ENCODE measurements at regions not wholly inside any gene's neighbourhood (a gene's known extent, or its start where the extent isn't known, plus 50 kb on each side); places are given as distances from the start of the nearest gene placed in this dataset.
"Not testable (repeated sequence)": the region's sequence is repeated elsewhere in the genome, so short reads cannot be mapped to it uniquely, and the experiment has no call there.

DNA sequence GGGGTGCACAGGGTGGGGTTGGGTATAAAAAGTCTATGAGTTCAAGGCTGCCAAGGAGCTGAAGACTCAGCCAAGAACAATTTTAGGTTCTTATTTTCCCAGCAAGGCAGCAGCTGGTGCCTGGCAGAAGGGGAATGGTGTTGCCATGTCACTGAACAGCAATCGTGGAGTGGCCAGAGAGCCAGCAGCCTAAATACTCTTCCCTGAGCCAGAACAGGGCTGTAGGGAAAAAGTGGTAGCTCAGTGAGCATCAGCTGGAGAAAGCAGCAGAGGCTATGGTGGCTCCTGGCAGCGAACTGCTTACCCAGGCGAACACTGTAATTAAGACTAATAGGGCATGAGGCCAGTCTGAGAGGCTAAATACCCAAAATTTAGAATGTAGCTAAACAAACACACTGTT is 334.9 kb downstream of the RMST start:
- FAIRE-seq: no peak

GRCh38 chr12:97800561-97800960 is 338.0 kb downstream of the RMST start:
- DNase-seq (ENCODE audit: low spot score): no peak
- FAIRE-seq: no peak

More for the DNA sequence above, 334.9 kb downstream of the RMST start:
- DNase-seq (ENCODE audit: low spot score): no peak

- FAIRE-seq (no peak), DNase-seq (ENCODE audit: low spot score) (no peak)
Measured at GRCh38 chr12:97801471-97802059, 339.0 kb downstream of the RMST start.

DNA sequence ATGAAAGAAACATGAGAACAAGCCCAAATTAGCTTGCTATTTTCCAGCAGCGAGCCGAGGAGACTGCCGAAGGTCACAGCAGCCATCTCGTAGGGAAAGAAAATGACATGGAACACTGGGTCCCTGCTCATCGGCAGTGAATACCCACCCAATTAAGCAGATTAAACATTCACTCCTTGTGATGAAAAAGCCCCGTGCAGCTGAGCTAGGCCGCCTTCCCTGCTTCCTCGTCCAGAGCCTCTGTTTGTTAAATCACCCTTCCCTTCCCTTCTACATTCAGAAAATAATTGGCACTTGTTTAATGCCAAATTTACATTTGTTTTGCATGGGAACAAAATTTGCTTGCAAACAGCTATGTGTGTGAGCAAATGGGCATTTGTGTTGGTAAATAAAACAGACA is 342.5 kb downstream of the RMST start:
- DNase-seq (ENCODE audit: low spot score): no peak

GRCh38 chr12:97813301-97813700 is 350.7 kb downstream of the RMST start:
- DNase-seq (ENCODE audit: low spot score) (no peak), FAIRE-seq (no peak)

More for the DNA sequence above, 342.5 kb downstream of the RMST start:
- no peak for FAIRE-seq

DNA sequence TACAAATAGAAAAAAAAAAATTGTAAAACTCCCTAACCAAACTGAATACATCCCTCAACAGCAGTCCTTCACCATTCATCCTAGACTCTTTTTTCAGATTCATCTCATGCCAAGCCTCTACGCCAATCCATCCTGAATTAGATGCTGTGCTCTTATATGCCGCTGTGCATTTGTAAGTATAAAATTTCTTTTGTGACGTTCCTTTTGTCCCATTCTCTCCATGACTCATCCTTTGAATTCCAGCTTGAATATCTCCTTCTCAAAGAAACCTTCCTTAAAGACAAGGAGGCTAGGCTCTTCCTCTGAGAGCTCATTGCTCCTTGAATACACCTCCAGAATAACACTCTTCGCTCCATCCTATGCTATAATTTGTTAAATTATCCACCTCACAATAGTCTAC is 359.2 kb downstream of the RMST start:
- DNase-seq (ENCODE audit: low spot score): no peak
- no peak for FAIRE-seq

GRCh38 chr12:97835541-97835940 is 372.9 kb downstream of the RMST start:
- no peak for FAIRE-seq
- DNase-seq (ENCODE audit: low spot score): no peak

GRCh38 chr12:97837401-97837800 is 374.8 kb downstream of the RMST start:
- DNase-seq (ENCODE audit: low spot score) (no peak), FAIRE-seq (no peak)

- no peak for FAIRE-seq
Measured at GRCh38 chr12:97848051-97848450, 385.4 kb downstream of the RMST start.

DNA sequence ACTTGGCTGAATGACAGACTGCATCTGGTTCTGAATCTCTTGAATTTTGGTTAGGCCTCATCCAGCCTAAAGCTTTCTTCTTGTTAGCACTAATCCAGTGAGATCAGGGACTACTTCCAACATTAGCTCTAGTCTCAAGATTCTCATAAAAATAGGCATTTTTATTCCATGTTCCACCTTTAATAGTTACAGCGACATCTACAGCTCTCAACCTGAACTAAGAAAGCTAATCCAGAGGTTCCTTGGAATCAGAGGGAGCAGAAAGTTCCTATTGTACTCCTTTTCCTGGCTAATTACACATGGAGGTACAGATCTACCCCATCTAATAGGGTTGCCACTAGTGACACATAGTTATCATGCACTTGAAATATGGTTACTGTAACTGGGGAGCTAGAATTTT is 391.9 kb downstream of the RMST start:
- FAIRE-seq (no peak), DNase-seq (ENCODE audit: low spot score) (no peak)

More at GRCh38 chr12:97848051-97848450, 385.4 kb downstream of the RMST start:
- DNase-seq (ENCODE audit: low spot score): no peak

GRCh38 chr12:97862072-97862471 is 399.5 kb downstream of the RMST start:
- FAIRE-seq: no peak
- no peak for DNase-seq (ENCODE audit: low spot score)

DNA sequence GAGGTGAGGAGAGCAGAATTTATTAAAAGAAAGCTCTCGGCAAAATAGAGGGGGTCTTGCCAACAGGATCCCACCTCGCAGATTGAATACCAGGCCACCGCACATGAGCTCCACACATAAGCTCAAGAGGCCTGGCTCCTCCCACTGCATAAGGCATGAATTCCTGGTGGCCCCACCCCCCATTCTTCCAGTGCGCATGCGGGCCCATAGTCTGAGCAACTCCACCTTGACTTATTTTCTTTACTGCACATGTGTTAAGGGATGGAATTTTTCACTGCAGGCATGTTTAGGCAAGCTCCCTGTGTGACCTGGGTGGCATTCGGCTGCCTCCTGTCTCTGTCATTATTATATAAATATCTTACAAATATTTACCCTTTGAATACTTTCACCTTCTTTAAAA is 412.5 kb downstream of the RMST start:
- no peak for FAIRE-seq
- no peak for DNase-seq (ENCODE audit: low spot score)

DNA sequence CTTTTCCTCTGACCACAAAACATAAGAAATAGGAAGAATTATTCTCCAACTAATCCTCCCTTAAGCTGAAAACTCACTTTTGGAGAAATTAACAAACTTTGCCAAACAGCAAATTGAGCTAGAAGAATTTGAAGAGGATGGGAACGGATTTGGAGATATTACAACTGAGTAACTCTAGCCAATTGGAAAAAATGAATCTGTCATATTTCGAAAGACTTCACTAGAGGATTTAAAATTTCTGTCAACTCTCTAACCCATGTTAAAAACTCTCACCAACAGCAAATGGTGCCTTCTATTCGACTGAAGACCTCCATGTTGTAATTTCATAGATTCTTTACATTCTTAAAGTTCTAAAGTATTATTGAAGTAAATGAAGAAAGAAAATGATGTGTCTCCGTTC is 414.2 kb downstream of the RMST start:
- DNase-seq (ENCODE audit: low spot score) (no peak), FAIRE-seq (no peak)

DNA sequence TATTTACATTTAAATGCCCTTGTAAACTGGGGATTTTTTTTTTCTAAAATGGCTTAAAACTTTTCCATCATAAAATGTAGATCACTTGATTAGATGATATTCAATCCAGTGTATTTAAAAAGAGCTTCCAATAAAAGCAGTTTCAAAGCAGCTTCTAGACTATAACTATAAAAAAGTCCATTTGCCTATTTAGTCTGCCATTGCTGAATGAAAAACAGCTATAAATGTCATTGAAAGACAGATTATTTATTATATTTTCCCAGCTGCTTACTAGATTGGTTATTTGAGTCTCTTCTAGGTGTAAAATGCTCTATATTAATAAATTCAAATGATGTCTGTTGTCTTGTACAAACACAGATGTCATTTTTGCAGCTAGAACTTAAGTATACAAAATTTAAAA is 414.8 kb downstream of the RMST start:
- DNase-seq (ENCODE audit: low spot score) (no peak), FAIRE-seq (no peak)

GRCh38 chr12:97886511-97887176 is 424.0 kb downstream of the RMST start:
- no peak for DNase-seq (ENCODE audit: low spot score)
- no peak for FAIRE-seq

- not testable (repeated sequence) for FAIRE-seq; DNase-seq (ENCODE audit: low spot score)
Measured at GRCh38 chr12:97897881-97898280, 435.3 kb downstream of the RMST start.

DNA sequence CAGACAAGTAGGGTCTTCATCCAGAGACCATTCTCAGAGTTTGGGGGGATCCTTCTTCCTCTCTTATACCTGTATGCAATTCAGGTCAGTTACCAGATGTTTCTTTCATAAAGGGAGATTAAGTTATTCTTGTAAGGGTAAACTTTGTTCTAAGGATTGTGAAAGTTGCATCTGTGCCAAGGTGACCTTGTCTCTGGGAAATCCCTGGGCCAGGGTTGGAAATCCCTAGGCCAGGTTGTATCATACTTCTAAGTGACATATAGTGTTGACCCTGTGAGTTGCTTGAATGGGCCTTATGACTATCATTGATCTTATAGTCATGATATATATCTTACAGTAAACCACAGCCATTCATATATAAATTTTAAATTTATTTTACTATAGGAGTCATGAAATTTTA is 436.9 kb downstream of the RMST start:
- DNase-seq (ENCODE audit: low spot score): no peak
- FAIRE-seq: no peak

DNA sequence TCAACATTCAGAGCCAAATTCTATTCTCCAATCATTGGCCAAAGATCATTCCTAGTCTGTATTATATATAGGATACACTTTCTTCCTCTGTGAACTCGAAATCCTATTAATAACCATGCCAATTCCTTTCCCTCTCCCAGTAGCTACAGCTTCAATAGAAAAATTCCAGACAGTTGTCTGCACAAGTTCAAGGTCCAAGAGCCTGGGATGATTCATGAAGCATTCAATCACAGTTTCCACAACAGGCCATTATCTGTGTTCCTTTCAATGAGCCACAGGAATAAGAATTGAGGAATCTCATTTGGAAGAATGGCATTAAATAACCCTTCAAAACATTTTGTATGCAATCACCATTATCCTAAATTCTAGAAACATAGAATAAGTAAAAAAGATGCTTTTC is 437.4 kb downstream of the RMST start:
- DNase-seq (ENCODE audit: low spot score) (no peak), FAIRE-seq (no peak)

- FAIRE-seq: no peak
- no peak for DNase-seq (ENCODE audit: low spot score)
Measured at GRCh38 chr12:97903356-97903755, 440.8 kb downstream of the RMST start.

DNA sequence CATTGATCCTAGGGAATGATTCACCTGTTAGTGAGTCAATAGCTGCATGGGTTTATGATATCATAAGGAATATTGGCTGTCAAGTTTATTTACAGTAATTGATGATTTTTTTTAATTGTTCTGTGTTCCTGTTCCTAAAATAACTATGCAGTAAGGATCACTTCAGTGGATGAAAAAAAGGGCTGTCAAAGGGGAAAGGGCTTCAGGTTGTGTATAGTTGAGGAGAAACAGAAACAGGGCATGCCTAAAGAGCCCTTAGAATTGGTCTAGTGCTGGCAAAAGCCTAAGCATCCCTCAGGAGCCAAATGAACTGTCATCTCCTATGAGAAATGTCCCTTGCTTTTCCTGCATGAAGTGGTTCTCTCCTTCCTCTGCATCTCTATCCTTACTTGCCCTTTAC is 444.9 kb downstream of the RMST start:
- DNase-seq (ENCODE audit: low spot score): no peak
- FAIRE-seq: no peak

DNA sequence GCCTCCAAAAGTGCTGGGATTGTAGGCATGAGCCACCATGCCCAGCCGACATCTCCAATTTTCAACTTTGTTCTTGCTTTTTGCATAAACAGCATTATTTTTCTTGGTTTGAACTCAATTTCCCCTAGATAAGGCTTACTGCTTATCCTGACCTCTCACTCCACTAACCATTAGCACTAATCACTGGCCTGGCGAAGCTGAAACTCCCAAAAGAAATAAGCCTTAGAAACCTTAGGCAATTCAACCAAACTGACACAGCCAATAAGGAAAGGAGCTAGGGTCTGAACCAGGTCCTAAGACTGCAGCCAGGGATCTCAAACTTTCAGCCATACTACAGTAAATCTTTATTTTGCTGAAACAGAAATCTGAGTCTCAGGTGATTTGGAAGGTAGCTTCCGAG is 448.0 kb downstream of the RMST start:
- DNase-seq (ENCODE audit: low spot score) (no peak), FAIRE-seq (no peak)

DNA sequence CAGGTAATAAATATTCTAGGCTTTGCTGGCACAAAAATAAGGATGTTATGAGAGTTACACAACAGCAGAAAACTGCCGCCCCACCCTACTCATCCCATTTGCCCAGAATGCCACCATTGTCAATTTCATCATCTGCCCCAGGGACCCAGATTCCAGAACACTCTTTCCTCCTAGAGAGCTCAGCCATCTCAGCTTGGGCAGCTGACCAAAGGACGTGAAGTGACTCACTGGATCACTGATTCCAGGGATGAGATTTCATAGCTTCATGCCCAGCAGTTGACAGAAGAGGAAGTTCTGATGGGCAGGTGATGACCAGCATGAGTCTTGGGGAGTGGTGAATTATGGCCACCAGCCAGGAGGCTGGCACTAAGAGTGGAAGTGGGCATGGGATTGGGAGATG is 450.3 kb downstream of the RMST start:
- DNase-seq (ENCODE audit: low spot score): no peak
- no peak for FAIRE-seq

GRCh38 chr12:97921979-97922722 is 459.5 kb downstream of the RMST start:
- DNase-seq (ENCODE audit: low spot score): peak; percentile 5
- FAIRE-seq: no peak
